A549 (cell line): ENCODE measurements at regions not wholly inside any gene's neighbourhood (a gene's known extent, or its start where the extent isn't known, plus 50 kb on each side); places are given as distances from the start of the nearest gene placed in this dataset.

Source experiments
- ATAC-seq, 2 experiments: fragments of 200-7000 bp in 1 of 2; fragments of >200 bp in 1 of 2; cut with Nextera tagmentation in 1 of 2; cut with Tn5 transposase in 1 of 2; 3 replicates each; pipeline versions ENCODE4 v1.8.0 to v1.9.1; 2018 to 2020; ENCODE audit warnings: mild to moderate bottlenecking in 1 of 2, moderate library complexity in 1 of 2
- CTCF ChIA-PET: fragments of 300-600 bp; sonication (Branson Sonifier 250); formaldehyde crosslinking; extraction: SDS; loops from one replicate; lab custom pipeline; 2021; ENCODE audit warnings: antibody characterized with exemption, inconsistent platforms; lab: Yijun Ruan, JAX
- POLR2A ChIA-PET: fragments of 350-600 bp; formaldehyde crosslinking; extraction: SDS; loops from one replicate; lab custom pipeline; 2021; ENCODE audit warnings: antibody characterized with exemption, inconsistent platforms; lab: Yijun Ruan, JAX
- DNase-seq, 2 experiments: peaks; one replicate each; pipeline versions ENCODE4 v3.0.0 to v3.0.0-alpha.2; 2011 to 2016; ENCODE audit warnings: low read depth in 1 of 2, low spot score in 1 of 2
- FAIRE-seq: peaks from 2 replicates; lab custom pipeline; 2011; peaks lifted over from hg19 to GRCh38; lab: Jason Lieb, UNC
- H3K27ac ChIP-seq, 2 experiments: fragments of >200 bp; sonication (Bioruptor Twin); formaldehyde crosslinking; 3 replicates each; pipeline ENCODE4 v1.5.1; 2016 to 2017
- H3K4me1 ChIP-seq: fragments of >200 bp; sonication (Bioruptor Twin); formaldehyde crosslinking; 3 replicates; pipeline ENCODE4 v1.6.1; 2016
- H3K4me2 ChIP-seq: fragments of >200 bp; sonication (Bioruptor Twin); formaldehyde crosslinking; 3 replicates; pipeline ENCODE4 v1.6.1; 2016
- H3K4me3 ChIP-seq: fragments of >200 bp; sonication (Bioruptor Twin); formaldehyde crosslinking; 3 replicates; pipeline ENCODE4 v1.5.1; 2016
- H3K9me3 ChIP-seq: fragments of >200 bp; sonication (Bioruptor Twin); formaldehyde crosslinking; 3 replicates; pipeline ENCODE4 v1.6.1; 2016
- BHLHE40 ChIP-seq: IDR thresholded peaks from 2 replicates; pipeline ENCODE4 v1.6.1; 2012; ENCODE audit warnings: low read depth, low read length, inconsistent platforms
- CBX8 ChIP-seq: fragments of 200-600 bp; sonication (generic); IDR thresholded peaks from 2 replicates; pipeline ENCODE4 v1.6.1; 2016
- CEBPB ChIP-seq, 2 experiments: fragments of >200 bp in 1 of 2; sonication (Bioruptor Twin) in 1 of 2; formaldehyde crosslinking in 1 of 2; IDR thresholded peaks; 2 replicates each; pipeline ENCODE4 v1.6.1; 2012 to 2016
- CTCF ChIP-seq: fragments of >200 bp; sonication (Bioruptor Twin); formaldehyde crosslinking; IDR thresholded peaks from 3 replicates; pipeline ENCODE4 v1.5.1; 2016
- EHF ChIP-seq: fragments of 250-450 bp; sonication (Bioruptor Pico); IDR thresholded peaks from 2 replicates; pipeline ENCODE4 v1.5.0; 2020; ENCODE audit warnings: mild to moderate bottlenecking
- ELK1 ChIP-seq: fragments of 150-350 bp; IDR thresholded peaks from 2 replicates; pipeline ENCODE4 v1.6.1; 2014; ENCODE audit warnings: low read depth, mild to moderate bottlenecking, low read length
- FOSL2 ChIP-seq, 2 experiments: fragments of 450-650 bp in 1 of 2; fragments of >200 bp in 1 of 2; sonication (Bioruptor Twin) in 1 of 2; formaldehyde crosslinking; IDR thresholded peaks; 2 replicates each; pipeline versions ENCODE4 v1.5.0 to v1.6.1; 2016 to 2020; ENCODE audit warnings: mild to moderate bottlenecking in 1 of 2, moderate library complexity in 1 of 2
- HOXA7 ChIP-seq: fragments of 250-450 bp; sonication (Bioruptor Pico); IDR thresholded peaks from 2 replicates; pipeline ENCODE4 v1.5.0; 2020; ENCODE audit warnings: mild to moderate bottlenecking, moderate library complexity
- JUN ChIP-seq, 2 experiments: fragments of >200 bp; sonication (Bioruptor Twin); formaldehyde crosslinking; IDR thresholded peaks; 2 replicates in 1 of 2; 3 replicates in 1 of 2; pipeline ENCODE4 v1.6.1; 2016 to 2017
- MAFK ChIP-seq: fragments of 450-650 bp; IDR thresholded peaks from 2 replicates; pipeline ENCODE4 v1.6.1; 2014; ENCODE audit not compliant: partially characterized antibody
- NPAS2 ChIP-seq: fragments of 250-450 bp; sonication (Bioruptor Pico); IDR thresholded peaks from 2 replicates; pipeline ENCODE4 v1.8.0; 2022; ENCODE audit warnings: mild to moderate bottlenecking, moderate library complexity, borderline replicate concordance
- PHF8 ChIP-seq: fragments of 200-600 bp; sonication (generic); IDR thresholded peaks from 2 replicates; pipeline ENCODE4 v1.6.1; 2016; ENCODE audit warnings: low read depth, mild to moderate bottlenecking, antibody characterized with exemption, moderate library complexity, borderline replicate concordance
- POLR2AphosphoS2 ChIP-seq: conservative IDR thresholded peaks from 2 replicates; pipeline ENCODE4 v1.6.1; 2012; ENCODE audit warnings: low read length, improper control_type of control experiment, inconsistent platforms
- RAD21 ChIP-seq, 2 experiments: fragments of >200 bp in 1 of 2; sonication (Bioruptor Twin) in 1 of 2; formaldehyde crosslinking in 1 of 2; IDR thresholded peaks in 1 of 2; conservative IDR thresholded peaks in 1 of 2; 2 replicates in 1 of 2; 3 replicates in 1 of 2; pipeline ENCODE4 v1.6.1; 2012 to 2018; ENCODE audit warnings: inconsistent platforms in 1 of 2
- SMC3 ChIP-seq: fragments of >200 bp; sonication (Bioruptor Twin); formaldehyde crosslinking; IDR thresholded peaks from 3 replicates; pipeline ENCODE4 v1.6.1; 2018; ENCODE audit warnings: inconsistent platforms
- ZFP36 ChIP-seq: fragments of 450-650 bp; IDR thresholded peaks from 2 replicates; pipeline ENCODE4 v1.6.1; 2014; ENCODE audit warnings: borderline replicate concordance; ENCODE audit not compliant: partially characterized antibody
- WGBS: methylation state at CpG from one replicate; pipeline ENCODE4 v1.1.6; 2017; ENCODE audit errors: missing lambda C conversion rate; 5-methylcytosine and 5-hydroxymethylcytosine counted together
- TF ChIP-seq, protein P1 (sequence below): IDR thresholded peaks from 2 replicates; pipeline ENCODE4 v1.6.1; 2012; ENCODE audit warnings: low read depth, borderline replicate concordance
- TF ChIP-seq, protein P2 (sequence below): IDR thresholded peaks from 2 replicates; pipeline ENCODE4 v1.6.1; 2012

DNA sequence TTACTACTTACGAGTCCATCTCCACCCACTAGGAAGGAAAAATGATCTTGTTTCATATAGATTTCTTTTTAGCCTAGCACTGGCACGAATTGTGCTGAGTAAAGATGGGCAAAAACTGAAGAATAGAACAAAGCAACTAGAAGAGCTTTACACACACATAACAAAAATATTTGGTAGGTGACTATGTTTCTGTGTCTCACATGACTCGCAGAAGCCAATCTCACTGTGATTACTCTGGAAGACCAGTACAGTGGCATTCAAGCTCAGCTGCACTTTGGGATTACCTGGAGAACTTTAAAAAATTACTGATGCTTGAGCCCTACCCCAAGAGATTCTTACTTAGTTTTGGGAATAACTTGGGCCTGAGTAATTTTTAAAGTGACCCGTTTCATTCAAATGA lies 378.7 kb downstream of the METTL4 start:
- Histone ChIP-seq H3K4me3 (no peak overlapping the region), H3K4me2 (no peak overlapping the region), H3K4me1 (no peaks in the 10 kb centered on the region), H3K27ac (no peak overlapping the region), H3K9me3 (no peaks in the 10 kb centered on the region)
- CTCF ChIA-PET: interaction anchor here (0.5 kb wide), 1 partner anchor 82 kb away, joined by 6 read pairs; no protein-coding TSS in a partner anchor
- ATAC-seq (no peak), DNase-seq (no peak), FAIRE-seq (no peak)
- POLR2A ChIA-PET: no interaction called here
- TF ChIP-seq, protein P1, sequence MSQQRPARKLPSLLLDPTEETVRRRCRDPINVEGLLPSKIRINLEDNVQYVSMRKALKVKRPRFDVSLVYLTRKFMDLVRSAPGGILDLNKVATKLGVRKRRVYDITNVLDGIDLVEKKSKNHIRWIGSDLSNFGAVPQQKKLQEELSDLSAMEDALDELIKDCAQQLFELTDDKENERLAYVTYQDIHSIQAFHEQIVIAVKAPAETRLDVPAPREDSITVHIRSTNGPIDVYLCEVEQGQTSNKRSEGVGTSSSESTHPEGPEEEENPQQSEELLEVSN: no peak
- no peak for TF ChIP-seq CEBPB (IDR thresholded peaks at IDR 0.05)
- TF ChIP-seq ZFP36: no peak
- TF ChIP-seq, all 56 proteins: peak for 0
- 25% methylated on average over 4 of the region's 4 CpGs for WGBS

DNA sequence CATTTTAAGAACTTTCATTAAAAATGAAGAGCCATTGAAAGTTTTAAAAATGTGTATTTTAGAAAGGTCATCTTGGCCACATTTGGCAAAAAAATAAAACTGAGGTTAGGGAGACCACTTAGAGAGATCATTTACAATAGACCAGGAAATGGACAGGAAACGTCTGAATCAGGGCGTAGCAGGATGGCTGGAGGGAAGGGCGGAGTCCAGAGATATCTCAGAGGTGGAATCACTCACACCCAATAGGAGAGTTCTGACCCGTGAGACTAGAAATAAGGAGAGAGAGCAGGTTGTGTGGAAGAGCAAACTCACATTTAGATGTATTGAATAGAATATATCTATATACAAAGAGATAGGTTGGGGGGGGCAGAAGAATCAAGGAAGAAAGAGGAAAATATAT lies 373.4 kb downstream of the METTL4 start:
- Histone ChIP-seq H3K9me3 (no peaks in the 10 kb centered on the region), H3K4me3 (no peak overlapping the region), H3K27ac (no peak overlapping the region), H3K4me1 (no peaks in the 10 kb centered on the region), H3K4me2 (no peak overlapping the region)
- CTCF ChIA-PET: no interaction called here
- POLR2A ChIA-PET: no interaction called here
- ATAC-seq (no peak), DNase-seq (no peak), FAIRE-seq (no peak)
- 27% methylated on average over 4 of the region's 4 CpGs for WGBS
- TF ChIP-seq BHLHE40 (no peak), SMC3 (no peak), NPAS2 (CRISPR knock-in tag) (no peak), POLR2AphosphoS2 (no peak), FOSL2 (IDR thresholded peaks at IDR 0.05) (no peak), FOSL2 (CRISPR knock-in tag; IDR thresholded peaks at IDR 0.05) (no peak), EHF (no peak)

DNA sequence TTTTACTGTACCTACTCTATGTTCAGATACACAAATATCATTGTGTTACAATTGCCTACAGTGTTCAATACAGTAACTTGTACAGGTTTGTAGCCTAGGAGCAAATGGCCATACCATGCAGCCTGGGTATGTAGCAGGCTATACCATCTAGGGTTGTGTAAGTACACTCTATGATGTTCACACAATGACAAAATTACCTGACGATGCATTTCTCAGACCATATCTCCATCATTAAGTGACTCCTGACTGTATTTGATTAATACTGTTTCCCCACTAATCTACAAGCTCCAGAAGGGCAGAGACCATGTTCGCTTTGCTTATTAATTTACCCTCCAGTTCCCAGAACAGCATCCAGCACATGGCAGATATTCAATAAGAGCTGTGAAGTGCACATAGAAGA lies 372.2 kb downstream of the METTL4 start:
- Histone ChIP-seq H3K27ac (no peak overlapping the region), H3K4me1 (no peaks in the 10 kb centered on the region), H3K4me2 (no peak overlapping the region), H3K9me3 (no peaks in the 10 kb centered on the region), H3K4me3 (no peak overlapping the region)
- DNase-seq (no peak), ATAC-seq (no peak), FAIRE-seq (no peak)
- TF ChIP-seq JUN (IDR thresholded peaks at IDR 0.05): no peak
- TF ChIP-seq NPAS2 (CRISPR knock-in tag): no peak
- no peak for TF ChIP-seq ELK1
- TF ChIP-seq MAFK: peak; percentile 35
- no peak for TF ChIP-seq RAD21 (conservative IDR thresholded peaks at IDR 0.05 in 1 of 2, IDR thresholded peaks at IDR 0.05 in 1 of 2)
- ChIA-PET POLR2A (no interaction called here), CTCF (no interaction called here)
- 49% methylated on average over 2 of the region's 2 CpGs for WGBS

- DNase-seq: no peak
- CTCF ChIA-PET: no interaction called here
These were observed 370.2 kb downstream of the METTL4 start for GRCh38 chr18:2201036-2201600.

More at GRCh38 chr18:2201036-2201600, 370.2 kb downstream of the METTL4 start:
- H3K4me1 ChIP-seq: no peaks in the 10 kb centered on the region
- POLR2A ChIA-PET: no interaction called here
- no peaks in the 10 kb centered on the region for H3K9me3 ChIP-seq
- FAIRE-seq (no peak), ATAC-seq (no peak)
- TF ChIP-seq CBX8 (no peak), ZFP36 (no peak), JUN (IDR thresholded peaks at IDR 0.05) (no peak), CTCF (no peak), RAD21 (conservative IDR thresholded peaks at IDR 0.05 in 1 of 2, IDR thresholded peaks at IDR 0.05 in 1 of 2) (no peak), MAFK (no peak), PHF8 (no peak), EHF (no peak), HOXA7 (CRISPR knock-in tag) (no peak)
- TF ChIP-seq, protein P2, sequence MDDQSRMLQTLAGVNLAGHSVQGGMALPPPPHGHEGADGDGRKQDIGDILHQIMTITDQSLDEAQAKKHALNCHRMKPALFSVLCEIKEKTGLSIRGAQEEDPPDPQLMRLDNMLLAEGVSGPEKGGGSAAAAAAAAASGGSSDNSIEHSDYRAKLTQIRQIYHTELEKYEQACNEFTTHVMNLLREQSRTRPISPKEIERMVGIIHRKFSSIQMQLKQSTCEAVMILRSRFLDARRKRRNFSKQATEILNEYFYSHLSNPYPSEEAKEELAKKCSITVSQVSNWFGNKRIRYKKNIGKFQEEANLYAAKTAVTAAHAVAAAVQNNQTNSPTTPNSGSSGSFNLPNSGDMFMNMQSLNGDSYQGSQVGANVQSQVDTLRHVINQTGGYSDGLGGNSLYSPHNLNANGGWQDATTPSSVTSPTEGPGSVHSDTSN: no peak
- 57% methylated on average over 2 of the region's 2 CpGs for WGBS
- no peak overlapping the region for H3K27ac ChIP-seq
- no peak overlapping the region for H3K4me2 ChIP-seq
- no peak overlapping the region for H3K4me3 ChIP-seq
